ENCODE measurements at regions not wholly inside any gene's neighbourhood (a gene's known extent, or its start where the extent isn't known, plus 50 kb on each side); places are given as distances from the start of the nearest gene placed in this dataset.

DNA sequence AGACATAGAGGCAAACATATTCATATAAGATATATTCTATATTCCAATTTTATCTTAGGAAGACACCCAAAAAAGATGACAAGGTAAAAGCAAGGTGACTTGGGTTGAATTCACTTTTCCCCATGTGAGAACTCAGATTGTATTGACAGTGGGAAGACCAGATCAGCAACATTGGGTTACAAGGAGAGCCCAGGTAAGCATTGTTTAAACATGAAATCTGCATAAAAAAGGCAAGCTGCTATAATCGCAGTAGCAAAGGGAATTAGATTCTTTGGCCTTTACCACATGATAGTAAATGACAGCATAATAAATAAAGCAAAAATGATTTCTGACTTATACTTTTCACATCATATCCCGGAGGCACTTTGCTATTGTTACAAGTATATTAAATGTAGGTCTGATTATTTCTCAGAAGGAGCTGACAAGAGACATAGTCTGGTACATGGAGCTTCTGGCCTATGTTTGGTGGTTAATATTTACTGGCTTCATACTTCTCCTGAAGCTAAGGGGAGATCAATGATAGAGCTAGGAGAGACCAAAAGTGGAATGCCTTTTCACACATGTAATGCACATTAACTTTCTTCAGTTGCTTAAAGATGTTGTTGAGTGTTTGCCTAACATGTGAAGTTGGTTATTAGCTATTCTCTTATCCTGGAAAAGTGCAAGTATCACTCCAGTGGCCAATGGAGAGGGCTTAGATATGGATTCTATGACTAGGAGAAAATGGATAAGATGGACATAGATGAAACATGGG, 53.1 kb upstream of the EEF1E1 start:
- Mint-ChIP-seq H3K4me1 (no peaks in the 10 kb centered on the region), H3K36me3 (no peaks in the 10 kb centered on the region), H3K27ac (no peak overlapping the region), H3K4me3 (no peak overlapping the region), H3K9me3 (peaks cover 3% of the 10 kb centered on the region)
- ATAC-seq (no peak), DNase-seq (ENCODE audit: low spot score in 2 of 2) (no peak)

All from stimulated activated effector memory CD8-positive, alpha-beta T cell treated with anti-CD3 and anti-CD28 coated beads, Interleukin-12 subunit alpha, Interleukin-12 subunit beta, amount 100 ng/mL, for 72 hours (primary cell).